ENCODE measurements at regions not wholly inside any gene's neighbourhood (a gene's known extent, or its start where the extent isn't known, plus 50 kb on each side); places are given as distances from the start of the nearest gene placed in this dataset.

- H3K9me3 ChIP-seq (replicated peaks; ENCODE audit: control insufficient read depth, insufficient read depth, low read length), result no peaks in the 10 kb centered on the region; the same call in 2 of the 3 replicates
- no peak overlapping the region for H3K27ac ChIP-seq (ENCODE audit: control insufficient read depth, insufficient read depth)
- H3K4me1 ChIP-seq (ENCODE audit: control insufficient read depth, insufficient read depth, low read length), result no peaks in the 10 kb centered on the region
- H3K9ac ChIP-seq (ENCODE audit: control insufficient read depth, insufficient read depth, low read length), result no peak overlapping the region
- H3K27me3 ChIP-seq (replicated peaks in 1 of 2; ENCODE audit: control insufficient read depth in 2 of 2, insufficient read depth in 2 of 2, low read length in 1 of 2), result no peaks in the 10 kb centered on the region; a peak in 1 of 4 replicates
- ChIA-PET SMC1A (ENCODE audit: uncharacterized antibody, unreplicated experiment) (no interaction called here), RAD21 (ENCODE audit: unreplicated experiment) (no interaction called here), CTCF (interaction anchor here (0.7 kb wide), 1 partner anchor 65 kb away, joined by 7 read pairs; no protein-coding TSS in a partner anchor), POLR2A (no interaction called here)
- H2AFZ ChIP-seq (ENCODE audit: control insufficient read depth, low read depth, low read length), result no peak overlapping the region
- no peak overlapping the region for H3K4me3 ChIP-seq
- H3K79me2 ChIP-seq (ENCODE audit: control insufficient read depth, insufficient read depth, low read length), result no peaks in the 10 kb centered on the region
- H3K4me2 ChIP-seq (ENCODE audit: control insufficient read depth, insufficient read depth), result no peak overlapping the region
- intact Hi-C loops (cut with micrococcal nuclease; ENCODE audit: unreplicated experiment), result no loop called here
- TF ChIP-seq SREBF1 (IDR thresholded peaks at IDR 0.05; ENCODE audit: low read length), result no peak
- TF ChIP-seq E4F1 (IDR thresholded peaks at IDR 0.05; ENCODE audit: borderline replicate concordance, partially characterized antibody), result no peak
- TF ChIP-seq CBX5 (IDR thresholded peaks at IDR 0.05; ENCODE audit: low read depth), result no peak
- no peak for TF ChIP-seq FOXM1 (IDR thresholded peaks at IDR 0.05; ENCODE audit: low read depth, low read length)
- TF ChIP-seq RUNX3 (IDR thresholded peaks at IDR 0.05; ENCODE audit: low read length), result no peak
- no peak for TF ChIP-seq JUND (IDR thresholded peaks at IDR 0.05; ENCODE audit: low read depth, low read length)
- no peak for TF ChIP-seq CHD4 (IDR thresholded peaks at IDR 0.05)
- FAIRE-seq (no peak), DNase-seq (ENCODE audit: low read depth, low spot score) (no peak), ATAC-seq (no peak)
- no peaks in the 10 kb centered on the region for H4K20me1 ChIP-seq (ENCODE audit: control insufficient read depth, insufficient read depth)
- in situ Hi-C loops (cut with MboI), result no loop called here
- WGBS (ENCODE audit: insufficient coverage, insufficient replicate concordance, low lambda C conversion rate, missing lambda C conversion rate), result 15% methylated on average over 4 of the region's 4 CpGs
- H3K36me3 ChIP-seq (ENCODE audit: control insufficient read depth in 2 of 2, insufficient read depth in 2 of 2, low read length in 1 of 2), result no peaks in the 10 kb centered on the region
- no TSS peak for BruUV-seq (replicated peaks)
Observed at GRCh38 chr18:49677081-49677480, 115.2 kb downstream of the LIPG start.

Data from GM12878 (cell line).